Breast epithelium (tissue), 4 donors: ENCODE measurements at regions not wholly inside any gene's neighbourhood (a gene's known extent, or its start where the extent isn't known, plus 50 kb on each side); places are given as distances from the start of the nearest gene placed in this dataset.

ENCODE experiments used
- DNase-seq, 2 donors: peaks; one replicate each; pipeline ENCODE4 v3.0.0-alpha.2; 2019; ENCODE audit warnings: low spot score in 2 of 2
- H3K27ac ChIP-seq, 2 donors: fragments of 200-600 bp; sonication (generic) in 1 of 2; one replicate each; pipeline ENCODE4 v1.5.1; 2016 to 2019; ENCODE audit warnings: mild to moderate bottlenecking in 1 of 2
- H3K27me3 ChIP-seq, 2 donors: fragments of 200-600 bp; sonication (generic) in 1 of 2; one replicate each; pipeline versions ENCODE4 v1.5.1 to v1.6.0; 2017 to 2019; ENCODE audit warnings: control low read depth in 1 of 2, mild to moderate bottlenecking in 1 of 2
- H3K36me3 ChIP-seq: fragments of 200-600 bp; one replicate; pipeline ENCODE4 v1.5.1; 2019
- H3K4me1 ChIP-seq, 2 donors: fragments of 200-600 bp; sonication (generic); one replicate each; pipeline ENCODE4 v1.5.1; 2016 to 2019; ENCODE audit warnings: control low read depth in 1 of 2
- H3K4me3 ChIP-seq, 3 donors: fragments of 200-600 bp; sonication (generic); 1 replicate in 2 of 3; 2 replicates in 1 of 3; pipeline ENCODE4 v1.5.1; 2016 to 2019; ENCODE audit warnings: mild to moderate bottlenecking in 3 of 3, moderate library complexity in 2 of 3
- H3K9me3 ChIP-seq, 2 donors: fragments of 200-600 bp; sonication (generic) in 1 of 2; one replicate each; pipeline ENCODE4 v1.5.1; 2016 to 2019; ENCODE audit warnings: control low read depth in 1 of 2
- CTCF ChIP-seq, 3 donors: fragments of 450-650 bp; IDR thresholded peaks; one replicate each; pipeline ENCODE4 v1.5.1; 2016 to 2017; ENCODE audit warnings: antibody characterized with exemption in 3 of 3, mild to moderate bottlenecking in 3 of 3, moderate library complexity in 3 of 3
- POLR2A ChIP-seq: fragments of 450-650 bp; IDR thresholded peaks from one replicate; pipeline ENCODE4 v1.6.1; 2016; ENCODE audit warnings: antibody characterized with exemption, mild to moderate bottlenecking, moderate library complexity
- POLR2AphosphoS5 ChIP-seq, 3 donors: sonication (generic); formaldehyde crosslinking; IDR thresholded peaks; one replicate each; pipeline ENCODE4 v1.6.1; 2017; ENCODE audit warnings: antibody characterized with exemption in 3 of 3
- intact Hi-C: fragments of 100-400 bp; cut with DNase I; formaldehyde crosslinking; loops from one replicate; pipeline ENCODE4 v1.15.1; 2023; ENCODE audit warnings: low total_unique reads

DNA sequence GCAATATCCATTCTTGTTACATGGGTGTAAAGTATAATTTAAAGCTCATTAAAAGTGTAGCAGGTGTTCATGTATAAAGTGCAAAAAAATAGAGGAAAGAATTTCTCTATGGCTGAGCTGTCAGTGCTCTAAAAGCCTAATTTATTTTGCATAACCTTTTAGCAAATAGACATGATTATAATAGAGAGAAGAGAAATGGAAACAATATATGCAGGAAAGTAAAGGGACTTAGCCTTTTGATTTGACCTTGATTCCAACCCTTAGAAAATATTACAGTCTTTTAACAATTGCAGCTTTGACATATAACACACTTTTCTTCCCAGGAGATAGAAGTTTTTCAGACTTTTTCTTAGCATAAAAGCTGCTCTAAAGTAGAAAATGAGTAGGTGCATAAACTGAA is 978.3 kb downstream of the PCDH18 start:
- Histone ChIP-seq H3K4me3 (no peak overlapping the region), H3K9me3 (no peaks in the 10 kb centered on the region), H3K36me3 (no peaks in the 10 kb centered on the region), H3K27me3 (no peaks in the 10 kb centered on the region), H3K4me1 (no peaks in the 10 kb centered on the region), H3K27ac (no peak overlapping the region)
- intact Hi-C loops, result no loop called here
- DNase-seq, result no peak
- TF ChIP-seq POLR2A, result no peak
- TF ChIP-seq POLR2AphosphoS5 (IDR thresholded peaks at IDR 0.05), result no peak
- no peak for TF ChIP-seq CTCF (IDR thresholded peaks at IDR 0.05)

DNA sequence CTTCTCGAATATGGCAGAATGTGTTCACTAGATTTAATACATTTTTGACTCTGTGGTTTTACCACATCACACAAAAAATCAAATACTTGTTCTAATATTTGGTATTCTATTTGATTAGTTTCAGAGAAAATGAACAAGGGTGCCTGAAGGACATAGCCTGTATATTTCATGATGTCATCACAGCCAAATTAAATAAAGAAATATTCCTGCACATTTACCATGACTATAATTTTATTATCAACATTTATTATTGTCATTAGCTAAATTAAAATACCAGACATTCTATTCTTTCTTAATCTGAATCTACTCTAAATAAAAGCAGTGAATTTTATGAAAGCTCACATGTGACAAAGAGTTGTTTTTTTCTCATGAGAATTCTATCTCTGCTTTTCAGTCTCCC is 980.5 kb downstream of the PCDH18 start:
- Histone ChIP-seq H3K36me3 (no peaks in the 10 kb centered on the region), H3K4me3 (no peak overlapping the region), H3K27me3 (no peaks in the 10 kb centered on the region), H3K9me3 (no peaks in the 10 kb centered on the region), H3K27ac (no peak overlapping the region), H3K4me1 (no peaks in the 10 kb centered on the region)
- intact Hi-C loops, result no loop called here
- TF ChIP-seq POLR2AphosphoS5 (IDR thresholded peaks at IDR 0.05), result no peak
- no peak for TF ChIP-seq CTCF (IDR thresholded peaks at IDR 0.05)
- no peak for TF ChIP-seq POLR2A
- no peak for DNase-seq

DNA sequence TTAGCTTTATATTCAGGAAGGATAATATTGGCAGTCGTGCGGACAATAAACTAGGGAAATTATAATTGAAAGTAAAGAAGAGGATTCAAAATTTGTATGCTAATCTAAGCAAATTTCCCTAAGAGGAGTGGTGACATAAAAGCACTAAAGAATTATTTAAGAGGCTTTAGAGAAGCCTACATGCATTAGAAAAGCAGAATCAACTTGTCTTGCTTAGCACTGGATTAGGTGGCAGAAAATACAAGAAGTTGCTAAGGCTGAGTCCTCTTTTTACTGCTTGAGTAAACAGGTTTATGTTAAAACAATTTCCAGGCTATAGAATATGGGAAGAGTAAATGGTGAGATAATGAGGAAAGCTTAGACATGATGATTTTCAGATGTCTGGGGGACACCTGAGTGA is 991.5 kb downstream of the PCDH18 start:
- no peaks in the 10 kb centered on the region for H3K4me1 ChIP-seq
- DNase-seq, result no peak
- H3K4me3 ChIP-seq, result no peak overlapping the region
- no peaks in the 10 kb centered on the region for H3K9me3 ChIP-seq
- intact Hi-C loops, result no loop called here
- TF ChIP-seq POLR2AphosphoS5 (IDR thresholded peaks at IDR 0.05), result no peak
- TF ChIP-seq CTCF (IDR thresholded peaks at IDR 0.05), result no peak
- TF ChIP-seq POLR2A, result no peak
- no peaks in the 10 kb centered on the region for H3K27me3 ChIP-seq
- H3K27ac ChIP-seq, result no peak overlapping the region
- H3K36me3 ChIP-seq, result no peaks in the 10 kb centered on the region

GRCh38 chr4:136528131-136528530 is 1004.2 kb downstream of the PCDH18 start:
- no peaks in the 10 kb centered on the region for H3K9me3 ChIP-seq
- no peak overlapping the region for H3K27ac ChIP-seq
- no peak for DNase-seq
- H3K36me3 ChIP-seq, result no peaks in the 10 kb centered on the region
- H3K4me3 ChIP-seq, result no peak overlapping the region
- TF ChIP-seq CTCF (IDR thresholded peaks at IDR 0.05) (no peak), POLR2A (no peak), POLR2AphosphoS5 (IDR thresholded peaks at IDR 0.05) (no peak)
- intact Hi-C loops, result no loop called here
- no peaks in the 10 kb centered on the region for H3K4me1 ChIP-seq
- no peaks in the 10 kb centered on the region for H3K27me3 ChIP-seq

- Histone ChIP-seq H3K4me3 (no peak overlapping the region), H3K27ac (no peak overlapping the region), H3K27me3 (no peaks in the 10 kb centered on the region), H3K36me3 (no peaks in the 10 kb centered on the region), H3K4me1 (no peaks in the 10 kb centered on the region), H3K9me3 (no peaks in the 10 kb centered on the region)
- intact Hi-C loops, result no loop called here
- TF ChIP-seq POLR2A, result no peak
- no peak for TF ChIP-seq CTCF (IDR thresholded peaks at IDR 0.05)
- TF ChIP-seq POLR2AphosphoS5 (IDR thresholded peaks at IDR 0.05), result no peak
- no peak for DNase-seq
These were observed 1005.8 kb downstream of the PCDH18 start for GRCh38 chr4:136526517-136526916.
